SU-DHL-6 (cell line): ENCODE measurements at regions not wholly inside any gene's neighbourhood (a gene's known extent, or its start where the extent isn't known, plus 50 kb on each side); places are given as distances from the start of the nearest gene placed in this dataset.

Experiments used
- EZH2phosphoT487 ChIP-seq: fragments of 200-600 bp; sonication (generic), shearing (Covaris generic); conservative IDR thresholded peaks from 2 replicates; pipeline ENCODE4 v1.6.1; 2018; ENCODE audit warnings: mild to moderate bottlenecking, antibody characterized with exemption, low read length, moderate library complexity, mixed read lengths
- TF ChIP-seq, protein P1 (sequence below): fragments of 200-600 bp; sonication (generic); IDR thresholded peaks from one replicate; pipeline ENCODE4 v1.5.1; 2017; ENCODE audit warnings: antibody characterized with exemption, mild to moderate bottlenecking, low read length, moderate library complexity; ENCODE audit not compliant: insufficient read depth, poor library complexity, severe bottlenecking

DNA sequence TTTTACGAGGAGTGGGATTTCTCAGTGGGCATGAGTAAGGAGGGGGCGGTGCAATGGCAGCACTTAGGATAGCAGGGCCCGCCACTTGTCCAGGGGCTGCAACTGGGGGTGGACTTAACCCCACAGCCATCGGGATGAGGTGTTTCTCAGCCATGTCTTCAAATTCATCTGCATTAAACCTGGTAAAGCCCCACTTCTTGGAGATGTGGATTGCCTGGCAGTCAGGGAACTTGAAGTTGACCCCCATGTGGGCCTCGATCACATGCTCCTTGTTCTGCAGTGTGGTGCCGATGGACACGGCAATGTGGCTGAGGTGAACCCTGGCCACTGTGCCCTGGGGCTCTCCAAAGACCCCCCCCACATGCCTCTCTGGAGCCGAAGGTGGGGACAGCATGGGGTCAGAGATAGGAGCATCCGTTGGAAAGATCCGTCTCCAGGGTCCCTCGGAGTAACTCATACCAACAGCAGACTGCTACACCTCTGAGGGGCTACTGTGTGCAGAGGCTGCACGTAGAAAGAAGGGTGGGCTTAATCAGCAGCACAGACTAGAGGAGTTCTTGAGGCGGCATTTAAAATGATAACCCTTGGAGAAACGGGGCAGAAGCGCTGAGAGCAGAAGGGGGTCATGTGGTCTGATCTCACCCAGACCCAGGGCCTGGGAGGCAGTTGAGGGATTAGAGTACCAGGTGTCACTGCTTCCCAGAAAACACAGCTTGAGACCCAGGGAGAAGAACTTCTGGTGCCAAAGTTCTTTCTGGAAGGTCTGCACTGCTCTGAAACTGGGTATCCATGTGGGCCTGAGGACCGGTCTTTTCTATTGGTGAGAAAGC, 141.4 kb downstream of the MTX3 start:
- TF ChIP-seq, protein P1, sequence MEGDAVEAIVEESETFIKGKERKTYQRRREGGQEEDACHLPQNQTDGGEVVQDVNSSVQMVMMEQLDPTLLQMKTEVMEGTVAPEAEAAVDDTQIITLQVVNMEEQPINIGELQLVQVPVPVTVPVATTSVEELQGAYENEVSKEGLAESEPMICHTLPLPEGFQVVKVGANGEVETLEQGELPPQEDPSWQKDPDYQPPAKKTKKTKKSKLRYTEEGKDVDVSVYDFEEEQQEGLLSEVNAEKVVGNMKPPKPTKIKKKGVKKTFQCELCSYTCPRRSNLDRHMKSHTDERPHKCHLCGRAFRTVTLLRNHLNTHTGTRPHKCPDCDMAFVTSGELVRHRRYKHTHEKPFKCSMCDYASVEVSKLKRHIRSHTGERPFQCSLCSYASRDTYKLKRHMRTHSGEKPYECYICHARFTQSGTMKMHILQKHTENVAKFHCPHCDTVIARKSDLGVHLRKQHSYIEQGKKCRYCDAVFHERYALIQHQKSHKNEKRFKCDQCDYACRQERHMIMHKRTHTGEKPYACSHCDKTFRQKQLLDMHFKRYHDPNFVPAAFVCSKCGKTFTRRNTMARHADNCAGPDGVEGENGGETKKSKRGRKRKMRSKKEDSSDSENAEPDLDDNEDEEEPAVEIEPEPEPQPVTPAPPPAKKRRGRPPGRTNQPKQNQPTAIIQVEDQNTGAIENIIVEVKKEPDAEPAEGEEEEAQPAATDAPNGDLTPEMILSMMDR: no peak
- TF ChIP-seq EZH2phosphoT487: no peak
